BJ (cell line): ENCODE measurements at regions not wholly inside any gene's neighbourhood (a gene's known extent, or its start where the extent isn't known, plus 50 kb on each side); places are given as distances from the start of the nearest gene placed in this dataset.

Experiments
- CTCF ChIA-PET: fragments of 350-600 bp; formaldehyde crosslinking; extraction: SDS; loops from one replicate; lab custom pipeline; 2021; ENCODE audit warnings: antibody characterized with exemption, inconsistent platforms; lab: Yijun Ruan, JAX
- POLR2A ChIA-PET: fragments of 300-600 bp; sonication (Branson Sonifier 250); formaldehyde crosslinking; extraction: SDS; loops from one replicate; lab custom pipeline; 2021; ENCODE audit warnings: antibody characterized with exemption; lab: Charles Lee
- DNase-seq: peaks from one replicate; pipeline ENCODE4 v3.0.0-alpha.2; 2011; ENCODE audit warnings: low read depth
- H3K27me3 ChIP-seq: 2 replicates; pipeline ENCODE4 v1.6.0; 2011; ENCODE audit warnings: low read length; ENCODE audit not compliant: control insufficient read depth, insufficient read depth
- H3K36me3 ChIP-seq: 2 replicates; pipeline ENCODE4 v1.5.1; 2011; ENCODE audit warnings: low read length; ENCODE audit not compliant: control insufficient read depth, insufficient read depth
- H3K4me3 ChIP-seq: 2 replicates; pipeline ENCODE4 v1.5.1; 2011; ENCODE audit warnings: low read depth, mild to moderate bottlenecking, control low read depth, low read length
- TF ChIP-seq, protein P1 (sequence below): IDR thresholded peaks from 2 replicates; pipeline ENCODE4 v1.5.1; 2011; ENCODE audit warnings: low read depth, mild to moderate bottlenecking, control low read depth, inconsistent platforms, low read length, moderate library complexity; ENCODE audit not compliant: insufficient read depth

DNA sequence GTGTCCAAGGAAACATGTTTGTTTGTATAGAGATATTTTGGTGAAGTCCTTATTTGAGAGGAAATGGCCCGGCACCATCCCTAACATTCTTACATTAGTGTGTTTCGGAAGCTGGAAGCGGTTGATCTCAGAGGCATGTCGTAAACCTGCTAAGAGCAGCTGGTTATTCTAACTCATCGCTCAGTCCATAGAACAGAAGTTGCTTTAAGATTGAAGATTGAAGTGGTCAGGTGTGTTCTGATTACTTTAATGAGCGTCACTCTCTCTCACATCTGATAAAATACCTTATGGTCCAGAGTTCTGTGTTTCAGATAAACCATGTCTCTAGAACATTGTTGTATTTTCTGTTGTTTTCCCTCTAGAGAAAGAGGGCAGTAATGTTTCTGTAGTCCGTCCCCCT, 60.2 kb upstream of the FLT1 start:
- H3K27me3 ChIP-seq = no peaks in the 10 kb centered on the region
- H3K4me3 ChIP-seq = no peak overlapping the region
- ChIA-PET CTCF (interaction anchor here (1.5 kb wide), 1 partner anchor 24 kb away, joined by 6 read pairs; no protein-coding TSS in a partner anchor), POLR2A (interaction anchor here (0.7 kb wide), 1 partner anchor 13 kb away, joined by 5 read pairs; no protein-coding TSS in a partner anchor)
- no peaks in the 10 kb centered on the region for H3K36me3 ChIP-seq
- TF ChIP-seq, protein P1, sequence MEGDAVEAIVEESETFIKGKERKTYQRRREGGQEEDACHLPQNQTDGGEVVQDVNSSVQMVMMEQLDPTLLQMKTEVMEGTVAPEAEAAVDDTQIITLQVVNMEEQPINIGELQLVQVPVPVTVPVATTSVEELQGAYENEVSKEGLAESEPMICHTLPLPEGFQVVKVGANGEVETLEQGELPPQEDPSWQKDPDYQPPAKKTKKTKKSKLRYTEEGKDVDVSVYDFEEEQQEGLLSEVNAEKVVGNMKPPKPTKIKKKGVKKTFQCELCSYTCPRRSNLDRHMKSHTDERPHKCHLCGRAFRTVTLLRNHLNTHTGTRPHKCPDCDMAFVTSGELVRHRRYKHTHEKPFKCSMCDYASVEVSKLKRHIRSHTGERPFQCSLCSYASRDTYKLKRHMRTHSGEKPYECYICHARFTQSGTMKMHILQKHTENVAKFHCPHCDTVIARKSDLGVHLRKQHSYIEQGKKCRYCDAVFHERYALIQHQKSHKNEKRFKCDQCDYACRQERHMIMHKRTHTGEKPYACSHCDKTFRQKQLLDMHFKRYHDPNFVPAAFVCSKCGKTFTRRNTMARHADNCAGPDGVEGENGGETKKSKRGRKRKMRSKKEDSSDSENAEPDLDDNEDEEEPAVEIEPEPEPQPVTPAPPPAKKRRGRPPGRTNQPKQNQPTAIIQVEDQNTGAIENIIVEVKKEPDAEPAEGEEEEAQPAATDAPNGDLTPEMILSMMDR = no peak
- no peak for DNase-seq

DNA sequence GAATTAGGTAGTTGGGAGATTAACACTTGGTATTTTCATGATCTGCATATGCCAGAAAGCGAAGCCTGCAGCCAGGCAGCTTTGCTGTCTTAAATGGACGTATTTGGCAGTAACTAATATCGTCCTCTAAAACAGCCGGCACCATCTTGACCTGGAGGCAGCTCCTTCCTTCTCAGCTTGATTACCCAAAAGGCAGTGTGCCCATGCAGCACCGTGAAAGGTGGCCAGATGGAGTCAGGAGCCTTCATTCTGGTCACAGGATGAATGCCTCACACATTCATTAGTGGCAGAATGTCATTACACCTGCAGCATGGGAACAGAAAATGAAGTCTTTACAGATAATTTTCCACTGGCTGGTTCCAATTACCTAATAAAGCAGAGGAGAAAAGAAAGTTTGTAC, 59.0 kb upstream of the FLT1 start:
- no peak for DNase-seq
- H3K27me3 ChIP-seq = no peaks in the 10 kb centered on the region
- TF ChIP-seq, protein P1 = no peak
- H3K36me3 ChIP-seq = no peaks in the 10 kb centered on the region
- ChIA-PET CTCF (no interaction called here), POLR2A (interaction anchor here (0.6 kb wide), 1 partner anchor 192 kb away, joined by 8 read pairs; no protein-coding TSS in a partner anchor)
- H3K4me3 ChIP-seq = no peak overlapping the region

DNA sequence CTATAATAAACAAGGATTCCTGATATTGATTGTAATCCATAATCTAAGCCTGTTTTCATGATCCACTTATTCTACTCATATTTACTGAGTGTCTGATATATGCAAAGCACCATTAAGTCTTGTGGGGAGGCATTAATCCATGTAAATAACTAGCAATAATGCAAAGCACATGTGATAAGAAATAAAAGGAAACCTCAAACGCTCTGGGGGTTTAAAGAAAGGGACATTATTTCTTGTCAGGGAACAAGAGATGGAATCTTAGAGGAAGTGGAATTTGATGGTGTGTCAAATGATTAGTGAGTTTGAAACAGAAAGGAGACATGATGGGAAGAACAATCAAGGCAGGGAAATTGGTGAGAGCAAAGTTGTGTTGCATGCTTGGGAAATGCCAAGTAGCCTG, 57.4 kb upstream of the FLT1 start:
- TF ChIP-seq, protein P1 = no peak
- Histone ChIP-seq H3K4me3 (no peak overlapping the region), H3K36me3 (no peaks in the 10 kb centered on the region), H3K27me3 (no peaks in the 10 kb centered on the region)
- no peak for DNase-seq
- POLR2A ChIA-PET = no interaction called here
- CTCF ChIA-PET = no interaction called here

DNA sequence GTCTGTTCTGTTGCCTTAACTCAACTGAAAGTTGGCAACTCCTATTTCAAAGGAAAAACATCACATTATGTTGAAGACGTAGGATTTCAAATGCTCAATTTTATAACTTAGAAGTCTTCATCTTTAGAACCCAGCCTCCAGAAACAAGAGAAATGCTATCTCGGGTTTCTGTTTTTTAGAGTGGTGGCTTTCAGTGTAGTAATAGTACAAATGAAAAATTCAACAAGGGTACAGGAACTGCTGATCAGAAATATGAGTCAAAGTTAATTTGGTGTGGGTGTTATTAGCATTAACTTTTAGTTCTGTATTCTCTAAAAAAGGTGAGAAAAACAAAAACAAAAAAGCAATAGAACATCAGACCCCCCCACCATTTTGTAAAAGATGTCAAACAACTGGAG, 56.6 kb upstream of the FLT1 start:
- TF ChIP-seq, protein P1 = no peak
- Histone ChIP-seq H3K4me3 (no peak overlapping the region), H3K27me3 (no peaks in the 10 kb centered on the region), H3K36me3 (no peaks in the 10 kb centered on the region)
- DNase-seq = no peak
- ChIA-PET CTCF (no interaction called here), POLR2A (no interaction called here)

DNA sequence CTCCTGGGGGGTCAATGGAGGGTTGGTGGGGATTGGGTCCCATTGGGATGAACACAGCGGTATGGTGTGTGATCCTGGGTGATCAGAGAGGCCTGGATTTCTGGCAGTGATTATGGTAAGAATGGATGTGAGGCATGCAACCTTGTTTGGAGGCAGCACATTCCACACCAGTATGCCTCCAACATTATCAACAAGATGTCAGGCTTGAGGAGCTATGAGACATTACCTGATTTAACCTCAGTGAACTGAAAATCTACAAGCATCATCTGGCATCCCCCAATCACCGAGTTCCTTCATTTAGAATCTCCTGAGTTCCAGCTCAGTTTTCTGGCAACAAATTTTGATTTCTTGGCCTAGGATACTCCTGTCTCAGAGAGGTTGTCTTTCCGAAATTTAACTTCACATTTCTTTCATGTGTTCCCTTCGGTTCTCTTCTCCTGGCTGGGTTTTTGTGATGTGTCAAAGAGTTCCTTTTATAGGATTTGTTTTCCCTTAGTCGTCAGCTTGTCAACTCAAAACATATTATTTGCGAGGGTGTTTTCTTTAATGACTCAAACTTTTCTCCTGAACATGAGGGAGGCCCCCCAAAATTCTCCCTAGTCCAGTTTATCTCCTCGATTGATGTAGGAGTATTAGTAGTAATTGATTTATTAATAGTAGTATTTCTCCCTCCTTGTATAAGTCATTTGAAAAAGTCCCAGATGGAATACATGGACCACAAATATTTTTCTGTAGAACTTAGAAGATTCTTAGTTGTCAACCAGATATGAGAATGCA, 56.0 kb upstream of the FLT1 start:
- Histone ChIP-seq H3K36me3 (no peaks in the 10 kb centered on the region), H3K4me3 (no peak overlapping the region), H3K27me3 (no peaks in the 10 kb centered on the region)
- POLR2A ChIA-PET = no interaction called here
- TF ChIP-seq, protein P1 = no peak
- CTCF ChIA-PET = interaction anchor here (0.9 kb wide), 1 partner anchor 85 kb away, joined by 3 read pairs; no protein-coding TSS in a partner anchor
- no peak for DNase-seq
